Upper lobe of left lung (tissue), 4 donors: ENCODE measurements at regions not wholly inside any gene's neighbourhood (a gene's known extent, or its start where the extent isn't known, plus 50 kb on each side); places are given as distances from the start of the nearest gene placed in this dataset.

Experiments
- EP300 ChIP-seq, 4 donors: sonication (generic); formaldehyde crosslinking; IDR thresholded peaks; one replicate each; pipeline ENCODE4 v1.5.1; 2017; ENCODE audit warnings: antibody characterized with exemption in 4 of 4, control low read depth in 2 of 4
- POLR2A ChIP-seq, 4 donors: fragments of 450-650 bp; IDR thresholded peaks; one replicate each; pipeline ENCODE4 v1.5.1; 2016 to 2017; ENCODE audit warnings: antibody characterized with exemption in 4 of 4, mild to moderate bottlenecking in 2 of 4
- TF ChIP-seq, protein P1 (sequence below), 6 experiments: fragments of 450-650 bp in 4 of 6; fragments of 200-600 bp in 2 of 6; sonication (generic) in 2 of 6; IDR thresholded peaks; one replicate each; pipeline ENCODE4 v1.5.1; 2016 to 2019; ENCODE audit warnings: antibody characterized with exemption in 6 of 6

- no peak for TF ChIP-seq EP300 (IDR thresholded peaks at IDR 0.05)
- TF ChIP-seq, protein P1, sequence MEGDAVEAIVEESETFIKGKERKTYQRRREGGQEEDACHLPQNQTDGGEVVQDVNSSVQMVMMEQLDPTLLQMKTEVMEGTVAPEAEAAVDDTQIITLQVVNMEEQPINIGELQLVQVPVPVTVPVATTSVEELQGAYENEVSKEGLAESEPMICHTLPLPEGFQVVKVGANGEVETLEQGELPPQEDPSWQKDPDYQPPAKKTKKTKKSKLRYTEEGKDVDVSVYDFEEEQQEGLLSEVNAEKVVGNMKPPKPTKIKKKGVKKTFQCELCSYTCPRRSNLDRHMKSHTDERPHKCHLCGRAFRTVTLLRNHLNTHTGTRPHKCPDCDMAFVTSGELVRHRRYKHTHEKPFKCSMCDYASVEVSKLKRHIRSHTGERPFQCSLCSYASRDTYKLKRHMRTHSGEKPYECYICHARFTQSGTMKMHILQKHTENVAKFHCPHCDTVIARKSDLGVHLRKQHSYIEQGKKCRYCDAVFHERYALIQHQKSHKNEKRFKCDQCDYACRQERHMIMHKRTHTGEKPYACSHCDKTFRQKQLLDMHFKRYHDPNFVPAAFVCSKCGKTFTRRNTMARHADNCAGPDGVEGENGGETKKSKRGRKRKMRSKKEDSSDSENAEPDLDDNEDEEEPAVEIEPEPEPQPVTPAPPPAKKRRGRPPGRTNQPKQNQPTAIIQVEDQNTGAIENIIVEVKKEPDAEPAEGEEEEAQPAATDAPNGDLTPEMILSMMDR (IDR thresholded peaks at IDR 0.05): no peak
- no peak for TF ChIP-seq POLR2A (IDR thresholded peaks at IDR 0.05)
Observed at GRCh38 chr16:86706726-86707125, 128.4 kb downstream of the FOXL1 start.
